ENCODE measurements at regions not wholly inside any gene's neighbourhood (a gene's known extent, or its start where the extent isn't known, plus 50 kb on each side); places are given as distances from the start of the nearest gene placed in this dataset.

DNA sequence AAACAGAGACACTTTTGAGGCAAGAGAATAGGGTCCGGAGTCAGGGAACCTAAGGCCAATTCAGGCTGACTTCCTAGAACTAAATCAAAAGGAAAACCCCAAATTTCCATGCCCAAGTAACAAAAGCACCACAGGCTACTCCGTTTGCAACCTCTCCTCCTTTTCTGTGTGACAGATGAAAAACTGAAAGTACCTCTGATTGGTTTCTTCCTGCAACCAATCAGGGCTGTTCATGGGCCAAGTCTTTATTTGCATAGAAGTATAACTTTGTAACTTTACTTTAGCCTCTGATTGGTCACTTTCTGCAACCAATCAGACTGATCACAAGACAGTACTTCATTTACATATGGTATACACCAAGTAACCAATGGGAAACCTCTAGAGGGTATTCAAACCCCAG lies 239.9 kb upstream of the KCND2 start (continued):
- TF ChIP-seq, protein P1, sequence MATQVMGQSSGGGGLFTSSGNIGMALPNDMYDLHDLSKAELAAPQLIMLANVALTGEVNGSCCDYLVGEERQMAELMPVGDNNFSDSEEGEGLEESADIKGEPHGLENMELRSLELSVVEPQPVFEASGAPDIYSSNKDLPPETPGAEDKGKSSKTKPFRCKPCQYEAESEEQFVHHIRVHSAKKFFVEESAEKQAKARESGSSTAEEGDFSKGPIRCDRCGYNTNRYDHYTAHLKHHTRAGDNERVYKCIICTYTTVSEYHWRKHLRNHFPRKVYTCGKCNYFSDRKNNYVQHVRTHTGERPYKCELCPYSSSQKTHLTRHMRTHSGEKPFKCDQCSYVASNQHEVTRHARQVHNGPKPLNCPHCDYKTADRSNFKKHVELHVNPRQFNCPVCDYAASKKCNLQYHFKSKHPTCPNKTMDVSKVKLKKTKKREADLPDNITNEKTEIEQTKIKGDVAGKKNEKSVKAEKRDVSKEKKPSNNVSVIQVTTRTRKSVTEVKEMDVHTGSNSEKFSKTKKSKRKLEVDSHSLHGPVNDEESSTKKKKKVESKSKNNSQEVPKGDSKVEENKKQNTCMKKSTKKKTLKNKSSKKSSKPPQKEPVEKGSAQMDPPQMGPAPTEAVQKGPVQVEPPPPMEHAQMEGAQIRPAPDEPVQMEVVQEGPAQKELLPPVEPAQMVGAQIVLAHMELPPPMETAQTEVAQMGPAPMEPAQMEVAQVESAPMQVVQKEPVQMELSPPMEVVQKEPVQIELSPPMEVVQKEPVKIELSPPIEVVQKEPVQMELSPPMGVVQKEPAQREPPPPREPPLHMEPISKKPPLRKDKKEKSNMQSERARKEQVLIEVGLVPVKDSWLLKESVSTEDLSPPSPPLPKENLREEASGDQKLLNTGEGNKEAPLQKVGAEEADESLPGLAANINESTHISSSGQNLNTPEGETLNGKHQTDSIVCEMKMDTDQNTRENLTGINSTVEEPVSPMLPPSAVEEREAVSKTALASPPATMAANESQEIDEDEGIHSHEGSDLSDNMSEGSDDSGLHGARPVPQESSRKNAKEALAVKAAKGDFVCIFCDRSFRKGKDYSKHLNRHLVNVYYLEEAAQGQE (IDR thresholded peaks at IDR 0.05) = no peak
- no peak for TF ChIP-seq POLR2A (IDR thresholded peaks at IDR 0.05; ENCODE audit: low read length)
- TF ChIP-seq HDAC2 (IDR thresholded peaks at IDR 0.05) = no peak
- no peak for TF ChIP-seq FOSL2 (IDR thresholded peaks at IDR 0.05)
- TF ChIP-seq FOSL2 (CRISPR knock-in tag; IDR thresholded peaks at IDR 0.05) = no peak

DNA sequence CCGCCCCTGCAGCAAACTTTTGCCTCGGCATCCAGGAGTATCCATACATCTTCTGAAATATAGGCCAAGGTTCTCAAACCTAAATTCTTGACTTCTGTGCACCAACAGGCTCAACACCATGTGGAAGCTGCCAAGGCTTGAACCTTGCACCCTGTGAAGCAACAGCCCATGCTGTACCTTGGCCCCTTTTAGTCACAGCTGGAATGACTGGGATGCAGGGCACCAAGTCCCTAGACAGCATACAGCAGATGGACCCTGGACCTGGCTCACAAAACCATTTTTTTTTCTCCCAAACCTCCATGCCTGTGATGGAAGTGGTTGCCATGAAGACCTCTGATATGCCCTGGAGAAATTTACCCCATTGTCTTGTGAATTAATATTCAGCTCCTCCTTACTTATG lies 233.8 kb upstream of the KCND2 start:
- DNase-seq (ENCODE audit: low read depth in 1 of 2, low spot score in 1 of 2) = no peak
- no peak for FAIRE-seq
- WGBS (ENCODE audit: missing lambda C conversion rate) = 0% methylated on average over 2 of the region's 2 CpGs
- TF ChIP-seq RFX5 (IDR thresholded peaks at IDR 0.05) (no peak), FOSL2 (IDR thresholded peaks at IDR 0.05) (no peak), FOSL2 (CRISPR knock-in tag; IDR thresholded peaks at IDR 0.05) (no peak), ZSCAN20 (CRISPR knock-in tag; IDR thresholded peaks at IDR 0.05) (no peak), BHLHE40 (IDR thresholded peaks at IDR 0.05; ENCODE audit: low read depth, low read length) (no peak), GATA3 (IDR thresholded peaks at IDR 0.05; ENCODE audit: borderline replicate concordance) (no peak)
- CTCF ChIA-PET = no interaction called here
- Histone ChIP-seq H3K27ac (no peak overlapping the region), H3K4me1 (no peaks in the 10 kb centered on the region), H3K9me3 (no peaks in the 10 kb centered on the region), H3K4me2 (no peak overlapping the region), H3K4me3 (no peak overlapping the region)
- no peak for ATAC-seq
- POLR2A ChIA-PET = no interaction called here

DNA sequence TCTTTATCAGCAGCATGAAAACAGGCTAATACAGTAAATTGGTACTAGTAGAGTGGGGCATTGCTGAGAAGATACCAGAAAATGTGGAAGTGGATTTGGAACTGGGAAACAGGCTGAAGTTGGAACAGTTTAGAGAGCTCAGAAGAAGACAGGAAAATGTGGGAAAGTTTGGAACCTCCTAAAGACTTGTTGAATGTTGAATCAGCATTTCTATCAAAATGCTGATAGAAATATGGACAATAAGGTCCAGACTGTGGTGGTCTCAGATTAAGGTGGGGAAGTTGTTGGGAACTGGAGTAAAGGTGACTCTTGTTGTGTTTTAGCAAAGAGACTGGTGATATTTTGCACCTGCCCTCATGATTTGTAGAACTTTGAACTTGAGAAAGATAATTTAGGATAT lies 231.2 kb upstream of the KCND2 start:
- POLR2A ChIA-PET = no interaction called here
- DNase-seq (ENCODE audit: low read depth in 1 of 2, low spot score in 1 of 2) (no peak), FAIRE-seq (no peak), ATAC-seq (no peak)
- H3K4me1 ChIP-seq = no peaks in the 10 kb centered on the region
- CTCF ChIA-PET = no interaction called here
- no peak overlapping the region for H3K27ac ChIP-seq
- no peak overlapping the region for H3K4me3 ChIP-seq
- no peak for TF ChIP-seq KDM5A (IDR thresholded peaks at IDR 0.05)
- no peak for TF ChIP-seq SMC3 (IDR thresholded peaks at IDR 0.05)
- TF ChIP-seq RCOR1 (IDR thresholded peaks at IDR 0.05; ENCODE audit: low read depth, low read length) = no peak
- no peak for TF ChIP-seq JUN (IDR thresholded peaks at IDR 0.05)
- no peak for TF ChIP-seq CHD2 (IDR thresholded peaks at IDR 0.05; ENCODE audit: low read length, partially characterized antibody)
- no peak for TF ChIP-seq HOXB13 (CRISPR knock-in tag; IDR thresholded peaks at IDR 0.05; ENCODE audit: low read depth)
- TF ChIP-seq EP300 (IDR thresholded peaks at IDR 0.05) = no peak
- TF ChIP-seq FOXS1 (CRISPR knock-in tag; IDR thresholded peaks at IDR 0.05) = no peak
- no peak for TF ChIP-seq PHF8 (IDR thresholded peaks at IDR 0.05; ENCODE audit: borderline replicate concordance, low read depth)
- H3K9me3 ChIP-seq = no peaks in the 10 kb centered on the region
- no peak overlapping the region for H3K4me2 ChIP-seq

DNA sequence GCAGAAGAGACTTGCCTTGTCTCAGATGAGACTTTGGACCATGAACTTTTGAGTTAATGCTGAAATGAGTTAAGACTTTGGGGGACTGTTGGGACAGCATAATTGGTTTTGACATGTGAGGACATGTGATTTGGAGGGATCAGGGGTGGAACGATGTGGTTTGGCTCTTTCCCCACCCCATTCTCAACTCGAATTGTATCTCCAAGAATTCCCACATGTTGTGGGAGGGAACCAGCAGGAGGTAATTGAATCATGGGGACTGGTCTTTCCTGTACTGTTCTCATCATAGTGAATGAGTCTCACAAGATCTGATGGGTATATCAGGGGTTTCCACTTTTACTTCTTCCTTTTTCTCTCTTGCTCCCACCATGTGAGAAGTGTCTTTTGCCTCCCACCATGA lies 229.7 kb upstream of the KCND2 start:
- H3K4me2 ChIP-seq = no peak overlapping the region
- H3K9me3 ChIP-seq = no peaks in the 10 kb centered on the region
- ChIA-PET POLR2A (no interaction called here), CTCF (no interaction called here)
- no peak overlapping the region for H3K4me3 ChIP-seq
- no peak overlapping the region for H3K27ac ChIP-seq
- ATAC-seq (no peak), FAIRE-seq (no peak), DNase-seq (ENCODE audit: low read depth in 1 of 2, low spot score in 1 of 2) (no peak)
- H3K4me1 ChIP-seq = no peaks in the 10 kb centered on the region
- TF ChIP-seq PHF8 (IDR thresholded peaks at IDR 0.05; ENCODE audit: borderline replicate concordance, low read depth) (no peak), CHD2 (IDR thresholded peaks at IDR 0.05; ENCODE audit: low read length, partially characterized antibody) (no peak), HEYL (CRISPR knock-in tag; IDR thresholded peaks at IDR 0.05) (no peak), CHD4 (IDR thresholded peaks at IDR 0.05; ENCODE audit: borderline replicate concordance) (no peak)
- WGBS (ENCODE audit: missing lambda C conversion rate) = 0% methylated on average over 2 of the region's 2 CpGs
